ENCODE measurements at regions not wholly inside any gene's neighbourhood (a gene's known extent, or its start where the extent isn't known, plus 50 kb on each side); places are given as distances from the start of the nearest gene placed in this dataset.

DNA sequence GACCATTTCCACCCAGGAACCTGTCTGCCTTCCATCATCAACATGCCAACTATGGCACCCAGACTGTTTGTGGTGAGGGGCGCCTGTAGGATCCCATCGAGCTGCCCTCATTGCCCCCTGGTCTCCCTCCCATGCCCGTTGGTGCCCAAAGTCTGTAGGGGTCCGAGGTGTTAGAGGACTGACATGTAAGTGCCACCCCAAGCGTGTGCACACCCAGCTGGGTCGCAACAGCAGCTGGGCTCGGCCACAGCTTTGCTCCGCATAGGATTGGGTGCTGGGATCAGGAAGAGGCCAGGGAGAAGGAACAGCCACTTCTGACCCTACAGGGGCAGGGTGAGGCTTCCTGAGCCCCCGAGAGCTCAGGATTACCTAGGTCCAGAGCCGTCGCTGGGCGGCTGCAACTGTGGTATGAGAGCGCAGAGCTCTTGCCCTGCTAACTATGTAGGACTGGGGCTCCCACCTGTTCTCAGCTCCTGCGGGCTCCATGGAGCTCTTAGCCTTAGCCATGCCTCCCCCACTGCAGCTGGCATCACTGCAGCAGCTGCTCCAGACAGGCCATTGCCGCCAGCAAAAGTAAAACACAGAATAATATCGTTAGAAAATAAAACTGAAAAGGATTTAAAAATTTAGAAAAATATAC, 1160.3 kb downstream of the FSTL5 start:
- TF ChIP-seq CTCF (IDR thresholded peaks at IDR 0.05) (no peak), ZFX (IDR thresholded peaks at IDR 0.05; ENCODE audit: borderline replicate concordance) (no peak)

Data from 22Rv1 (cell line).